ENCODE measurements at regions not wholly inside any gene's neighbourhood (a gene's known extent, or its start where the extent isn't known, plus 50 kb on each side); places are given as distances from the start of the nearest gene placed in this dataset.

- CTCF ChIA-PET (ENCODE audit: low intra/inter-chr PET ratio, low total read pairs) = interaction anchor here (0.8 kb wide), 1 partner anchor 52 kb away, joined by 3 read pairs; no protein-coding TSS in a partner anchor
- Histone ChIP-seq H3K27ac (ENCODE audit: extremely low read length, insufficient read depth, low read length) (no peak overlapping the region), H4K20me1 (ENCODE audit: insufficient read depth, low read length) (no peaks in the 10 kb centered on the region), H3K9me3 (ENCODE audit: low read length) (no peaks in the 10 kb centered on the region), H3K4me1 (ENCODE audit: insufficient read depth, low read length) (no peaks in the 10 kb centered on the region), H3K4me3 (replicated peaks in 1 of 3; ENCODE audit: insufficient read depth in 1 of 3, low read depth in 2 of 3, low read length in 3 of 3) (no peak overlapping the region), H3K9ac (ENCODE audit: insufficient read depth, low read depth, low read length) (no peak overlapping the region), H3K4me2 (ENCODE audit: low read depth, low read length) (no peak overlapping the region), H3K79me2 (ENCODE audit: insufficient read depth, low read length) (no peaks in the 10 kb centered on the region), H2AFZ (ENCODE audit: low read length) (peak overlapping the region; percentile 29), H3K36me3 (replicated peaks in 1 of 2; ENCODE audit: control insufficient read depth in 1 of 2, insufficient read depth in 2 of 2, low read length in 2 of 2) (no peaks in the 10 kb centered on the region), H3K27me3 (ENCODE audit: control insufficient read depth in 1 of 2, insufficient read depth in 2 of 2, low read length in 2 of 2) (no peaks in the 10 kb centered on the region; a peak in 1 of 5 replicates)
- peak; percentile 97 for TF ChIP-seq ZNF12 (CRISPR knock-in tag; IDR thresholded peaks at IDR 0.05)
- TF ChIP-seq ZNF570 (CRISPR knock-in tag; IDR thresholded peaks at IDR 0.05; ENCODE audit: borderline replicate concordance) = no peak
- 43% methylated on average over 7 of the region's 7 CpGs for WGBS (ENCODE audit: low lambda C conversion rate)
- intact Hi-C loops (cut with micrococcal nuclease; ENCODE audit: unreplicated experiment) (no loop called here), in situ Hi-C loops (cut with HindIII; ENCODE audit: extremely low pct_ligation_motif_present, low pct_unique_long_range_greater_than_20kb) (no loop called here)
- ATAC-seq (peak; percentile 32; the same call in 2 of the 3 replicates), FAIRE-seq (no peak), DNase-seq (ENCODE audit: low spot score) (no peak)
- BruUV-seq (replicated peaks) = no TSS peak
- POLR2A ChIA-PET = no interaction called here
Observed at GRCh38 chr2:226366920-226367319, 432.7 kb downstream of the IRS1 start.

- no peaks in the 10 kb centered on the region; a peak in 1 of 5 replicates for H3K27me3 ChIP-seq (ENCODE audit: control insufficient read depth in 1 of 2, insufficient read depth in 2 of 2, low read length in 2 of 2)
- H3K4me3 ChIP-seq (replicated peaks in 1 of 3; ENCODE audit: insufficient read depth in 1 of 3, low read depth in 2 of 3, low read length in 3 of 3) = no peak overlapping the region
- ATAC-seq (no peak), DNase-seq (ENCODE audit: low spot score) (no peak), FAIRE-seq (no peak)
- H3K27ac ChIP-seq (ENCODE audit: extremely low read length, insufficient read depth, low read length) = no peak overlapping the region
- no peaks in the 10 kb centered on the region for H4K20me1 ChIP-seq (ENCODE audit: insufficient read depth, low read length)
- no peak overlapping the region for H2AFZ ChIP-seq (ENCODE audit: low read length)
- TF ChIP-seq HNRNPK (IDR thresholded peaks at IDR 0.05; ENCODE audit: low read depth, low read length, poor library complexity, severe bottlenecking) (peak; percentile 79), ZNF776 (CRISPR knock-in tag; IDR thresholded peaks at IDR 0.05) (no peak), PCBP2 (optimal IDR thresholded peaks at IDR 0.05; ENCODE audit: low read depth, low read length, poor library complexity, severe bottlenecking) (peak; percentile 63), GLI4 (CRISPR knock-in tag; IDR thresholded peaks at IDR 0.05; ENCODE audit: borderline replicate concordance) (no peak)
- BruUV-seq (replicated peaks) = no TSS peak
- no peaks in the 10 kb centered on the region for H3K79me2 ChIP-seq (ENCODE audit: insufficient read depth, low read length)
- H3K9ac ChIP-seq (ENCODE audit: insufficient read depth, low read depth, low read length) = no peak overlapping the region
- ChIA-PET CTCF (ENCODE audit: low intra/inter-chr PET ratio, low total read pairs) (no interaction called here), POLR2A (no interaction called here)
- in situ Hi-C loops (cut with HindIII; ENCODE audit: extremely low pct_ligation_motif_present, low pct_unique_long_range_greater_than_20kb) = no loop called here
- no peaks in the 10 kb centered on the region for H3K9me3 ChIP-seq (ENCODE audit: low read length)
- intact Hi-C loops (cut with micrococcal nuclease; ENCODE audit: unreplicated experiment) = no loop called here
- peaks cover 5% of the 10 kb centered on the region; the same call in 1 of the 2 replicates for H3K4me1 ChIP-seq (ENCODE audit: insufficient read depth, low read length)
- H3K4me2 ChIP-seq (ENCODE audit: low read depth, low read length) = no peak overlapping the region
- no peaks in the 10 kb centered on the region for H3K36me3 ChIP-seq (replicated peaks in 1 of 2; ENCODE audit: control insufficient read depth in 1 of 2, insufficient read depth in 2 of 2, low read length in 2 of 2)
Observed at GRCh38 chr2:226364217-226364616, 435.4 kb downstream of the IRS1 start.
